ENCODE measurements at regions not wholly inside any gene's neighbourhood (a gene's known extent, or its start where the extent isn't known, plus 50 kb on each side); places are given as distances from the start of the nearest gene placed in this dataset.

GRCh38 chr1:101317590-101317989 lies 80.8 kb downstream of the S1PR1 start:
- Histone ChIP-seq H3K9me2 (replicated peaks; ENCODE audit: insufficient read depth) (no peaks in the 10 kb centered on the region), H3K27ac (no peak overlapping the region), H3K27me3 (peaks cover 12% of the 10 kb centered on the region), H3K36me3 (replicated peaks; ENCODE audit: insufficient read depth, low read depth) (no peaks in the 10 kb centered on the region), H2AFZ (no peak overlapping the region), H3K4me3 (no peak overlapping the region), H3K4me2 (no peak overlapping the region), H3K79me2 (no peaks in the 10 kb centered on the region), H3K9me3 (ENCODE audit: low read depth) (no peaks in the 10 kb centered on the region), H4K20me1 (ENCODE audit: insufficient read depth, poor library complexity, severe bottlenecking) (no peaks in the 10 kb centered on the region), H3K4me1 (ENCODE audit: insufficient read depth) (no peaks in the 10 kb centered on the region)
- TF ChIP-seq CTCF (IDR thresholded peaks at IDR 0.05; ENCODE audit: poor library complexity), result no peak
- no peak for TF ChIP-seq EZH2phosphoT487 (IDR thresholded peaks at IDR 0.05; ENCODE audit: low read depth, severe bottlenecking, unreplicated experiment)
- no peak for DNase-seq (ENCODE audit: low spot score)
- WGBS (ENCODE audit: low lambda C conversion rate, missing lambda C conversion rate), result 96% methylated on average over 3 of the region's 3 CpGs

GRCh38 chr1:101323535-101323934 lies 86.7 kb downstream of the S1PR1 start:
- H3K9me3 ChIP-seq (ENCODE audit: low read depth), result no peaks in the 10 kb centered on the region
- no peak overlapping the region for H3K4me3 ChIP-seq
- WGBS (ENCODE audit: low lambda C conversion rate, missing lambda C conversion rate), result 100% methylated on average over 1 of the region's 1 CpG
- no peaks in the 10 kb centered on the region for H3K36me3 ChIP-seq (replicated peaks; ENCODE audit: insufficient read depth, low read depth)
- no peak overlapping the region for H3K27ac ChIP-seq
- H3K4me2 ChIP-seq, result no peak overlapping the region
- H4K20me1 ChIP-seq (ENCODE audit: insufficient read depth, poor library complexity, severe bottlenecking), result no peaks in the 10 kb centered on the region
- no peak for TF ChIP-seq CTCF (IDR thresholded peaks at IDR 0.05; ENCODE audit: poor library complexity)
- H3K27me3 ChIP-seq, result peaks cover 14% of the 10 kb centered on the region
- no peaks in the 10 kb centered on the region for H3K9me2 ChIP-seq (replicated peaks; ENCODE audit: insufficient read depth)
- no peaks in the 10 kb centered on the region for H3K4me1 ChIP-seq (ENCODE audit: insufficient read depth)
- no peaks in the 10 kb centered on the region for H3K79me2 ChIP-seq
- H2AFZ ChIP-seq, result no peak overlapping the region
- no peak for DNase-seq (ENCODE audit: low spot score)

GRCh38 chr1:101325144-101325543 lies 88.3 kb downstream of the S1PR1 start:
- no peak overlapping the region for H3K4me2 ChIP-seq
- H3K9me3 ChIP-seq (ENCODE audit: low read depth), result no peaks in the 10 kb centered on the region
- no peaks in the 10 kb centered on the region for H3K9me2 ChIP-seq (replicated peaks; ENCODE audit: insufficient read depth)
- no peak for TF ChIP-seq EZH2 (IDR thresholded peaks at IDR 0.05; ENCODE audit: borderline replicate concordance)
- TF ChIP-seq EZH2phosphoT487 (IDR thresholded peaks at IDR 0.05; ENCODE audit: low read depth, severe bottlenecking, unreplicated experiment), result no peak
- no peak for TF ChIP-seq CTCF (IDR thresholded peaks at IDR 0.05; ENCODE audit: poor library complexity)
- H4K20me1 ChIP-seq (ENCODE audit: insufficient read depth, poor library complexity, severe bottlenecking), result no peaks in the 10 kb centered on the region
- H2AFZ ChIP-seq, result no peak overlapping the region
- H3K27me3 ChIP-seq, result peaks cover 14% of the 10 kb centered on the region
- H3K36me3 ChIP-seq (replicated peaks; ENCODE audit: insufficient read depth, low read depth), result no peaks in the 10 kb centered on the region
- no peak overlapping the region for H3K4me3 ChIP-seq
- H3K27ac ChIP-seq, result no peak overlapping the region
- H3K4me1 ChIP-seq (ENCODE audit: insufficient read depth), result no peaks in the 10 kb centered on the region
- no peaks in the 10 kb centered on the region for H3K79me2 ChIP-seq
- no peak for DNase-seq (ENCODE audit: low spot score)
- 93% methylated on average over 1 of the region's 1 CpG for WGBS (ENCODE audit: low lambda C conversion rate, missing lambda C conversion rate)

- Histone ChIP-seq H3K9me3 (ENCODE audit: low read depth) (no peaks in the 10 kb centered on the region), H3K36me3 (replicated peaks; ENCODE audit: insufficient read depth, low read depth) (no peaks in the 10 kb centered on the region), H2AFZ (no peak overlapping the region), H3K4me1 (ENCODE audit: insufficient read depth) (no peaks in the 10 kb centered on the region), H3K27me3 (no peaks in the 10 kb centered on the region), H3K27ac (no peak overlapping the region), H3K4me2 (no peak overlapping the region), H4K20me1 (ENCODE audit: insufficient read depth, poor library complexity, severe bottlenecking) (no peaks in the 10 kb centered on the region), H3K4me3 (no peak overlapping the region), H3K79me2 (no peaks in the 10 kb centered on the region), H3K9me2 (replicated peaks; ENCODE audit: insufficient read depth) (no peaks in the 10 kb centered on the region)
- 82% methylated on average over 6 of the region's 6 CpGs for WGBS (ENCODE audit: low lambda C conversion rate, missing lambda C conversion rate)
- DNase-seq (ENCODE audit: low spot score), result peak; percentile 20
- TF ChIP-seq CTCF (IDR thresholded peaks at IDR 0.05; ENCODE audit: poor library complexity) (no peak), EZH2 (IDR thresholded peaks at IDR 0.05; ENCODE audit: borderline replicate concordance) (no peak), EZH2phosphoT487 (IDR thresholded peaks at IDR 0.05; ENCODE audit: low read depth, severe bottlenecking, unreplicated experiment) (no peak)
Observed at GRCh38 chr1:101330427-101331130, 93.8 kb downstream of the S1PR1 start.
